SK-N-SH (cell line): ENCODE measurements at regions not wholly inside any gene's neighbourhood (a gene's known extent, or its start where the extent isn't known, plus 50 kb on each side); places are given as distances from the start of the nearest gene placed in this dataset.

Experiments
- CTCF ChIA-PET: fragments of 300-600, 350-600 bp; formaldehyde crosslinking; extraction: SDS; loops from one replicate; lab custom pipeline; 2021; lab: Yijun Ruan, JAX
- POLR2A ChIA-PET: fragments of 350-600 bp; sonication (Branson Sonifier 250); formaldehyde crosslinking; extraction: SDS; loops from one replicate; lab custom pipeline; 2020; ENCODE audit warnings: antibody characterized with exemption, inconsistent platforms; lab: Yijun Ruan, JAX
- DNase-seq: peaks from one replicate; pipeline ENCODE4 v3.0.0; 2012
- H2AFZ ChIP-seq: fragments of 200-600 bp; sonication (generic); 2 replicates; pipeline ENCODE4 v1.8.1; 2016; ENCODE audit warnings: antibody characterized with exemption, mild to moderate bottlenecking, low read depth
- H3F3A ChIP-seq: fragments of 200-600 bp; sonication (generic); replicated peaks from 2 replicates; pipeline ENCODE3; 2016; ENCODE audit warnings: antibody characterized with exemption, mild to moderate bottlenecking; ENCODE audit not compliant: insufficient read depth
- H3K27ac ChIP-seq, 2 experiments: fragments of 200-500 bp in 1 of 2; fragments of 200-600 bp in 1 of 2; sonication (Bioruptor generic) in 1 of 2; sonication (generic), shearing (Covaris generic) in 1 of 2; 2 replicates each; pipeline versions ENCODE4 v1.5.1 to v1.6.1; 2014 to 2016; ENCODE audit warnings: low read depth in 2 of 2, inconsistent platforms in 1 of 2, low read length in 1 of 2, mild to moderate bottlenecking in 1 of 2, mixed read lengths in 1 of 2
- H3K27me3 ChIP-seq: fragments of 200-600 bp; sonication (generic), shearing (Covaris generic); 2 replicates; pipeline ENCODE4 v1.6.1; 2016; ENCODE audit warnings: mixed run types; ENCODE audit not compliant: insufficient read depth
- H3K36me3 ChIP-seq, 2 experiments: fragments of 200-500 bp in 1 of 2; fragments of 200-600 bp in 1 of 2; sonication (Bioruptor generic) in 1 of 2; sonication (generic) in 1 of 2; replicated peaks in 1 of 2; 2 replicates each; pipeline versions ENCODE3 to v1.5.1; 2014 to 2016; ENCODE audit warnings: low read length in 1 of 2, mild to moderate bottlenecking in 1 of 2; ENCODE audit not compliant: insufficient read depth in 2 of 2, control insufficient read depth in 1 of 2
- H3K4me1 ChIP-seq, 2 experiments: fragments of 200-500 bp in 1 of 2; fragments of 200-600 bp in 1 of 2; sonication (Bioruptor generic) in 1 of 2; sonication (generic), shearing (Covaris generic) in 1 of 2; 2 replicates each; pipeline versions ENCODE4 v1.5.1 to v1.6.1; 2014 to 2016; ENCODE audit warnings: low read depth in 1 of 2, low read length in 1 of 2, mixed run types in 1 of 2; ENCODE audit not compliant: insufficient read depth in 2 of 2, control insufficient read depth in 1 of 2
- H3K4me2 ChIP-seq: fragments of 200-600 bp; sonication (generic), shearing (Covaris generic); 2 replicates; pipeline ENCODE4 v1.6.1; 2017; ENCODE audit warnings: mixed run types
- H3K4me3 ChIP-seq, 2 experiments: fragments of 200-500 bp in 1 of 2; fragments of 200-600 bp in 1 of 2; sonication (Bioruptor generic) in 1 of 2; sonication (generic), shearing (Covaris generic) in 1 of 2; 2 replicates each; pipeline versions ENCODE4 v1.5.1 to v1.8.1; 2014 to 2016; ENCODE audit warnings: low read depth in 2 of 2, inconsistent platforms in 1 of 2, low read length in 1 of 2, mild to moderate bottlenecking in 1 of 2, mixed read lengths in 1 of 2, moderate library complexity in 1 of 2
- H3K79me2 ChIP-seq: fragments of 200-600 bp; sonication (generic); 2 replicates; pipeline ENCODE4 v1.8.1; 2017; ENCODE audit warnings: mild to moderate bottlenecking; ENCODE audit not compliant: insufficient read depth
- H3K9ac ChIP-seq: fragments of 200-600 bp; sonication (generic); 2 replicates; pipeline ENCODE4 v1.6.1; 2017; ENCODE audit warnings: mixed run types
- H3K9me2 ChIP-seq: fragments of 200-600 bp; sonication (generic); 2 replicates; pipeline ENCODE4 v1.6.1; 2017; ENCODE audit warnings: mixed run types
- H3K9me3 ChIP-seq: fragments of 200-600 bp; sonication (generic); 2 replicates; pipeline ENCODE4 v1.6.1; 2017; ENCODE audit warnings: mixed run types, mild to moderate bottlenecking, moderate library complexity
- H4K20me1 ChIP-seq: fragments of 200-600 bp; sonication (generic); 2 replicates; pipeline ENCODE4 v1.6.1; 2017; ENCODE audit warnings: mild to moderate bottlenecking, mixed run types; ENCODE audit not compliant: insufficient read depth
- EZH2phosphoT487 ChIP-seq: fragments of 200-600 bp; sonication (generic); IDR thresholded peaks from 2 replicates; pipeline ENCODE4 v1.6.1; 2017; ENCODE audit warnings: low read depth, mixed run types, mild to moderate bottlenecking, antibody characterized with exemption, moderate library complexity, borderline replicate concordance
- FOSL2 ChIP-seq: IDR thresholded peaks from 2 replicates; pipeline ENCODE4 v1.4.0; 2012; ENCODE audit warnings: low read depth, mild to moderate bottlenecking, moderate library complexity, borderline replicate concordance
- FOXJ3 ChIP-seq: sonication (generic); formaldehyde crosslinking; IDR thresholded peaks from 2 replicates; pipeline ENCODE4 v1.5.1; 2020; ENCODE audit warnings: mild to moderate bottlenecking, missing genetic modification reagents
- FOXM1 ChIP-seq: IDR thresholded peaks from 2 replicates; pipeline ENCODE4 v1.4.0; 2012; ENCODE audit warnings: low read depth, mild to moderate bottlenecking
- GABPA ChIP-seq: IDR thresholded peaks from 2 replicates; pipeline ENCODE4 v1.4.0; 2012; ENCODE audit warnings: low read depth, mild to moderate bottlenecking
- JUND ChIP-seq: IDR thresholded peaks from 2 replicates; pipeline ENCODE4 v1.4.0; 2012
- MEF2A ChIP-seq: IDR thresholded peaks from 2 replicates; pipeline ENCODE4 v1.4.0; 2012; ENCODE audit warnings: low read depth, borderline replicate concordance
- MXI1 ChIP-seq: IDR thresholded peaks from 2 replicates; pipeline ENCODE4 v1.6.1; 2012; ENCODE audit warnings: mild to moderate bottlenecking, low read depth, low read length, improper control_type of control experiment
- POLR2AphosphoS5 ChIP-seq: IDR thresholded peaks from 2 replicates; pipeline ENCODE4 v1.6.1; 2012; ENCODE audit warnings: low read depth, low read length
- RAD21 ChIP-seq: IDR thresholded peaks from 2 replicates; pipeline ENCODE4 v1.6.1; 2012; ENCODE audit warnings: mild to moderate bottlenecking, low read length
- RCOR1 ChIP-seq: fragments of 150-350 bp; IDR thresholded peaks from 2 replicates; pipeline ENCODE4 v1.6.1; 2017; ENCODE audit warnings: antibody characterized with exemption, low read length
- RFX5 ChIP-seq: IDR thresholded peaks from 2 replicates; pipeline ENCODE4 v1.6.1; 2012; ENCODE audit warnings: mild to moderate bottlenecking, improper control_type of control experiment, low read length
- RXRA ChIP-seq: IDR thresholded peaks from 2 replicates; pipeline ENCODE4 v1.4.0; 2012; ENCODE audit warnings: low read depth, mild to moderate bottlenecking, borderline replicate concordance
- SIN3A ChIP-seq: IDR thresholded peaks from 2 replicates; pipeline ENCODE4 v1.6.1; 2012; ENCODE audit warnings: low read depth, mild to moderate bottlenecking, low read length, moderate library complexity, borderline replicate concordance
- SMC3 ChIP-seq: IDR thresholded peaks from 2 replicates; pipeline ENCODE4 v1.6.1; 2012; ENCODE audit warnings: low read depth, low read length, improper control_type of control experiment
- TEAD4 ChIP-seq: IDR thresholded peaks from 2 replicates; pipeline ENCODE4 v1.4.0; 2012; ENCODE audit warnings: mild to moderate bottlenecking, borderline replicate concordance; ENCODE audit not compliant: insufficient read depth
- WGBS: methylation state at CpG from one replicate; pipeline ENCODE4 v1.1.6; 2017; ENCODE audit warnings: low lambda C conversion rate; 5-methylcytosine and 5-hydroxymethylcytosine counted together
- TF ChIP-seq, protein P1 (sequence below): fragments of 150-350 bp; IDR thresholded peaks from 2 replicates; pipeline ENCODE4 v1.6.1; 2016; ENCODE audit warnings: mild to moderate bottlenecking, low read depth, low read length
- TF ChIP-seq, protein P2 (sequence below): fragments of 150-350 bp; IDR thresholded peaks from 2 replicates; pipeline ENCODE4 v1.6.1; 2017; ENCODE audit warnings: antibody characterized with exemption, low read length, low read depth, borderline replicate concordance
- TF ChIP-seq, protein P3 (sequence below): IDR thresholded peaks from 2 replicates; pipeline ENCODE4; 2012
- TF ChIP-seq, protein P4 (sequence below): IDR thresholded peaks from 2 replicates; pipeline ENCODE4 v1.4.0; 2012; ENCODE audit warnings: low read depth

DNA sequence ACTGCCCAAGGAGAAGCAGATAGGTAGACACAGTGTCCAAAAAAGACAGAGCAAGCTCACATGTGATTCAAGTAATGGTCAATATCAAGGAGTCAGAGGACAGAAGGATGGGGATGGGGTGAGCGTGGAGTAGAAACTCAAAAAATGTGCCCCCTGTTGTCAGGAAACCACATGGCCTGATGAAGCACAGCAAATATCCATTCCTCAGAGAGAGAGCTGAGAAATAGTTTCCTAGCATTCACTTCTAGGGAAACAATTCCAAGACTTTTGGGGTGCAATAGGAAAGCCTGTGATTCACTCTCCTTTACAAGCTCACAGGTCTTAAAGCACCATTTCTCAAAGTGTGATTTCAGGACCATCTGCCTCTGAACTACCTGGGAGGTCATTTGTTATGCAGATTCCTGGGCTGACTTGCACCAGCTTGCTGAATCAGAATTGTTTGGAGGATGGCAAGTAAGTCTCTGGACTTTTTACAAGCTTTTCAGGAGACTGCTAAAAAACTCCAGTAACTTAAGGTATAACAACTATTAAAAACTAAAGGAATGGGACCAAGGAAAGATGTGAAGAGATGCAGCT lies 432.8 kb downstream of the HDGFL1 start:
- no peak for TF ChIP-seq JUND
- TF ChIP-seq FOSL2, result no peak
- TF ChIP-seq MXI1, result no peak
- TF ChIP-seq POLR2AphosphoS5, result no peak
- TF ChIP-seq, protein P1, sequence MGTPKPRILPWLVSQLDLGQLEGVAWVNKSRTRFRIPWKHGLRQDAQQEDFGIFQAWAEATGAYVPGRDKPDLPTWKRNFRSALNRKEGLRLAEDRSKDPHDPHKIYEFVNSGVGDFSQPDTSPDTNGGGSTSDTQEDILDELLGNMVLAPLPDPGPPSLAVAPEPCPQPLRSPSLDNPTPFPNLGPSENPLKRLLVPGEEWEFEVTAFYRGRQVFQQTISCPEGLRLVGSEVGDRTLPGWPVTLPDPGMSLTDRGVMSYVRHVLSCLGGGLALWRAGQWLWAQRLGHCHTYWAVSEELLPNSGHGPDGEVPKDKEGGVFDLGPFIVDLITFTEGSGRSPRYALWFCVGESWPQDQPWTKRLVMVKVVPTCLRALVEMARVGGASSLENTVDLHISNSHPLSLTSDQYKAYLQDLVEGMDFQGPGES, result no peak
- no peak for TF ChIP-seq FOXJ3 (CRISPR knock-in tag)
- TF ChIP-seq, protein P2, sequence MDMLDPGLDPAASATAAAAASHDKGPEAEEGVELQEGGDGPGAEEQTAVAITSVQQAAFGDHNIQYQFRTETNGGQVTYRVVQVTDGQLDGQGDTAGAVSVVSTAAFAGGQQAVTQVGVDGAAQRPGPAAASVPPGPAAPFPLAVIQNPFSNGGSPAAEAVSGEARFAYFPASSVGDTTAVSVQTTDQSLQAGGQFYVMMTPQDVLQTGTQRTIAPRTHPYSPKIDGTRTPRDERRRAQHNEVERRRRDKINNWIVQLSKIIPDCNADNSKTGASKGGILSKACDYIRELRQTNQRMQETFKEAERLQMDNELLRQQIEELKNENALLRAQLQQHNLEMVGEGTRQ, result no peak
- Histone ChIP-seq H3K36me3 (no peaks in the 10 kb centered on the region), H3K9me2 (no peaks in the 10 kb centered on the region), H3K27ac (peak overlapping the region in 1 of 2 experiments; percentile 98; a peak in 2 of 4 replicates), H3F3A (no peaks in the 10 kb centered on the region), H3K4me1 (peaks cover 0 to 22% of the 10 kb centered on the region in 2 experiments; a peak in 2 of 4 replicates), H3K4me2 (no peak overlapping the region), H3K9ac (no peak overlapping the region), H4K20me1 (no peaks in the 10 kb centered on the region), H3K9me3 (no peaks in the 10 kb centered on the region), H3K4me3 (no peak overlapping the region), H2AFZ (no peak overlapping the region), H3K79me2 (no peaks in the 10 kb centered on the region), H3K27me3 (no peaks in the 10 kb centered on the region)
- WGBS, result 100% methylated on average over 1 of the region's 1 CpG
- no peak for DNase-seq
- POLR2A ChIA-PET, result no interaction called here
- CTCF ChIA-PET, result interaction anchor here (0.9 kb wide), 1 partner anchor 1412 kb away, joined by 3 read pairs; no protein-coding TSS in a partner anchor

DNA sequence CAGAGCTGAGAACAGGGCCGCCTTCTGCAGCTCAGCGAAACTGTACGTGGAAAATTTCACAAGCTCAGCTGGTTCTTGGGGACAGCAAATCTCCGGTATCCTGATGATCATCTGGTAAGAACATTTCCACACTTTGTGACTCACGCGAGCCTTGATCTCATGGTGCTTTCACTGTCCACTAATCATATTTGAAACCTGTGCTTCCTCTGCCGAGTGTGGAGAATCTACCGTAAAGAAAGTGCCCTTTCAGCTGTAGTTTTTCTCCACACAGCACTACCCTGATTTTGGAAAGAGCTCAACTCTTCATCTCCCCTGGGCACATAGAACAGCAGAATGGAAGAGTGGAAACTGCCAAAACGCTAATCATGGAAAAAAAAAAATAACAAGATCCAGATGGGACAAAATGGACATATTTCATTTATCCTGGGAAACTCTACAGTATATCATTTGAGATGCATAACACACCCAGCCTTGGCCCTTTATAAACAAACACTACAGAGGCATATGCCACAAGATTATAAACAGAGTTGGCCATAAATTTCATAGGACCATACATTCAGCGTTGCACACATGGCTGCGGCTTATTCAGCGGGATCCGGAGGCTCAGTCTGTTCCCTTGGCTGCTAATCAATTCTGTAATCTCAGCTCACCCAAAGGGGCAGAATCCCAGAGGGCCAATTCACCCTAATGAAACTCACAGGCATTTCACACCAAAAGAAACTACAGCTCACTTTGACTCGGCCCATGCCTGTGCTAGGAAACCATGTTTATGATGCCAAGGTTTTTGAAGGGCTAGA lies 434.5 kb downstream of the HDGFL1 start:
- H3K79me2 ChIP-seq, result no peaks in the 10 kb centered on the region
- H2AFZ ChIP-seq, result peak overlapping the region; percentile 39
- ChIA-PET CTCF (interaction anchor here (0.9 to 1.7 kb wide), 4 partner anchors 79 to 442 kb away, joined by 3 to 6 read pairs (median 4); no protein-coding TSS in a partner anchor), POLR2A (interaction anchor here (0.6 to 2.3 kb wide), 2 partner anchors 442 to 499 kb away, joined by 4 to 7 read pairs; no protein-coding TSS in a partner anchor)
- 29% methylated on average over 13 of the region's 14 CpGs for WGBS
- H3K9ac ChIP-seq, result no peak overlapping the region
- H3K9me3 ChIP-seq, result no peaks in the 10 kb centered on the region
- H3K36me3 ChIP-seq, result no peaks in the 10 kb centered on the region
- H3K27me3 ChIP-seq, result no peaks in the 10 kb centered on the region
- H3F3A ChIP-seq, result no peaks in the 10 kb centered on the region
- DNase-seq, result peak; percentile 24
- H3K27ac ChIP-seq, result peak overlapping the region in 1 of 2 experiments; percentile 98; a peak in 2 of 4 replicates
- no peaks in the 10 kb centered on the region for H3K9me2 ChIP-seq
- peak overlapping the region; percentile 6 to 17; a peak in 2 of 4 replicates for H3K4me3 ChIP-seq
- peaks cover 0 to 22% of the 10 kb centered on the region in 2 experiments; a peak in 2 of 4 replicates for H3K4me1 ChIP-seq
- peak overlapping the region; percentile 24; the same call in 1 of the 2 replicates for H3K4me2 ChIP-seq
- H4K20me1 ChIP-seq, result no peaks in the 10 kb centered on the region
- TF ChIP-seq GABPA (no peak), EZH2phosphoT487 (no peak), JUND (no peak), RFX5 (no peak), MXI1 (0 out of 2 replicates have a peak, but pooled peaks have one; percentile 29), TEAD4 (no peak), RXRA (no peak), FOXJ3 (CRISPR knock-in tag) (no peak; the same call in 1 of the 2 replicates), FOXM1 (no peak), FOSL2 (no peak), RCOR1 (peak; percentile 39; the same call in 1 of the 2 replicates), POLR2AphosphoS5 (no peak), SIN3A (no peak), SMC3 (peak; percentile 2; the same call in 1 of the 2 replicates), RAD21 (peak; percentile 23), MEF2A (no peak)
- TF ChIP-seq, protein P3, sequence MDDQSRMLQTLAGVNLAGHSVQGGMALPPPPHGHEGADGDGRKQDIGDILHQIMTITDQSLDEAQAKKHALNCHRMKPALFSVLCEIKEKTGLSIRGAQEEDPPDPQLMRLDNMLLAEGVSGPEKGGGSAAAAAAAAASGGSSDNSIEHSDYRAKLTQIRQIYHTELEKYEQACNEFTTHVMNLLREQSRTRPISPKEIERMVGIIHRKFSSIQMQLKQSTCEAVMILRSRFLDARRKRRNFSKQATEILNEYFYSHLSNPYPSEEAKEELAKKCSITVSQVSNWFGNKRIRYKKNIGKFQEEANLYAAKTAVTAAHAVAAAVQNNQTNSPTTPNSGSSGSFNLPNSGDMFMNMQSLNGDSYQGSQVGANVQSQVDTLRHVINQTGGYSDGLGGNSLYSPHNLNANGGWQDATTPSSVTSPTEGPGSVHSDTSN, result no peak
- TF ChIP-seq, protein P4, sequence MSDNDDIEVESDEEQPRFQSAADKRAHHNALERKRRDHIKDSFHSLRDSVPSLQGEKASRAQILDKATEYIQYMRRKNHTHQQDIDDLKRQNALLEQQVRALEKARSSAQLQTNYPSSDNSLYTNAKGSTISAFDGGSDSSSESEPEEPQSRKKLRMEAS, result no peak
- TF ChIP-seq, protein P2, result no peak
